M059J (cell line): ENCODE measurements at regions not wholly inside any gene's neighbourhood (a gene's known extent, or its start where the extent isn't known, plus 50 kb on each side); places are given as distances from the start of the nearest gene placed in this dataset.
"Not testable (repeated sequence)": the region's sequence is repeated elsewhere in the genome, so short reads cannot be mapped to it uniquely, and the experiment has no call there.

ENCODE experiments used
- DNase-seq: peaks from one replicate; pipeline ENCODE4 v3.0.0-alpha.2; 2012; ENCODE audit warnings: low read depth

DNA sequence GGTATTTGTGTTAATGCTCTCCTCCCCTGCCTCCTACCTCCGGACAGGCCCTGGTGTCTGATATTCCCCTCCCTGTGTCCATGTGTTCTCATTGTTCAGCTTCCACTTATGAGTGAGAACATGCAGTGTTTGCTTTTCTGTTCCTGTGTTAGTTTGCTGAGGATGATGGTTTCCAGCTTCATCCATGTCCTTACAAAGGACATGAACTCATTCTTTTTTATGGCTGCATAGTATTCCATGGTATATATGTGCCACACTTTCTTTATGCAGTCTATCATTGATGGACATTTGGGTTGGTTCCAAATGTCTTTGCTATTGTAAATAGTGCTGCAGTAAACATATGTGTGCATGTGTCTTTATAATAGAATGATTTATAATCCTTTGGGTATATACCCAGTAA lies 105.2 kb upstream of the SNX2 start:
- DNase-seq = not testable (repeated sequence)

DNA sequence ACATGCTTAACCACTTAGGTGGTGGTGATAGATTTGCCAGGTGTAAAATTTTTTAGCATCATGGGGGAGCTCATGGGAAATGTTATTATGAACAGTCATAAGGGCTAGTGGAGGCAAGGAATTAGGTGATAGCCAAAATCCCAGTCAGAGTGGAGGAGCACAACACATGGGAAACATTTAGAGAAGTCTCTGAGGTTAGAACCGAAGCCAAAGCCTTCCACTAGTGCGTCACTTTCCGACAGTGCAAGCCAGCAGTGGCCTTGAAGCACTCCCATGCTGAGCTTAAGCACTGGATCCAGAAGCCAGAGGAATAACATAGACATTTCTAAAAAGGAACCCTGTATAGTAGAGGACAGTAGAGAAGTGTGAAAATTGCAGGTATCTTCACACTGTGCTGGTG lies 101.5 kb upstream of the SNX2 start:
- no peak for DNase-seq

DNA sequence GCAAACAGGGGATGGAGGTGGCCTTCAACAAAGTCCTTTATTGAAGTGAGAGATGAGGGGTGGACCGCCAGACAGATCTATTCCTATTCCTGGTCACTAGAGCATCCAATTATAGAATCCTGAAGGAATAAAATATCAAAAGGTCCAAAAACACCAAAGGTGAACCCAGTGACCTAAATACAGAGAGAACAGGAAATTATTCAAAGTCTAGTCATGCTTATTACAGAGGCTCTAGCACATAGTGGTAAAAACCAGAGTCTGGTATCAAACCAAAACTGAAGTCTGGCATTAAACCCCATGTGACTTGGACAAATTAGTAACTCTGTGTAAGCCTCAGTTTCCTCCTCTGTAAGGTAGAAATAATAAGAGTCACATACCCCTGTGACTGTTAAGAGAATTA lies 100.5 kb upstream of the SNX2 start:
- DNase-seq = no peak

DNA sequence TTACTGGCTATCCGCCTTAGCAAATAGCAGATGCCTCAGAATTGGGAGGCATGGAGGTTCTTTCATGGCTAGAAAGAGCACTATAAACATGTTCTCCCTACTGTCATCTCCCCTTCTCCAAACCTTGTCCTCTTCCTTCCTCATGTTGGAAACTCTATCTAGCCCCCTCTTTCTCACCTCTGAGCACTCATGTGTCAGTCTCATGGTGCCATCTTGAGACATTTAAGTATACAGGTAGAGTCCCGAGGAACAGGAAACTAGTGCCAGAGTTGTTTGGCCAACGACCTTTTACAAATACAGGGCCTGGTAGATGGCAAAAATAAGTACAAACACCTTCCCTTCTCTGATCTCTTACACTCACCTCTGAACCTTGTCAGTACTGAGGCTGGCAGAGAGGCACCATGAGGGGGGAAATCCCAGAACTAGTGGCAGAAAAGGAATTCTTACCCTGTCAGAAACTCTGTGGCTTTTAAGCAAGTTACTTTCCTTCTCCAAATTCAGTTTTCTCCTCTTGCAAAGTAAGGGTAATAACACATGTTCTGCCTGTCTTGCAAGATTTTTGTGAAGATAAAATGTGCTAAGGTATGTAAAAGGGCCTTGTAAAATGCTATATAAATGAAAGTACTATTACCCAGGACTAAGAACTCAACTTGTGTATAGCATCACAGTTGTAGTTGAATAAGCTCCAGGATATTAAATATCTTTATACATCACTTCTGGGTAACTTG lies 94.1 kb upstream of the SNX2 start:
- no peak for DNase-seq

DNA sequence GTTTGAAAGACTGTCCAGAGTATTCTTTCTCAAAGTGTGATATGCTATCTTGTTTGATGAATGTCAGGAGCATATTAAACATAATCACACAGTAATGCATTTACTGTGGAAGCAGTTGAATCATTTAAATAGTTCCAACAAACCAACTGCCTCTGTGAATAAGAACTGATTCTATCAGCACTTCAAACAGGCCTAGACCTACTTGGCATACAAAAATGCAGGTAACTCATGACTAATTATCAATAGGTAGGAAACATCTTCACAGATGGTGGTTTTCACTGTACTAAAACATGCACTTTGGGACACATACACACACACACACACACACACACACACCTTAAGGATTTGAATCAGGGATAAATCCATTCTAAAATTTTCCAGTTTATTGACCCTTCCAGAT lies 91.2 kb upstream of the SNX2 start:
- DNase-seq = no peak

DNA sequence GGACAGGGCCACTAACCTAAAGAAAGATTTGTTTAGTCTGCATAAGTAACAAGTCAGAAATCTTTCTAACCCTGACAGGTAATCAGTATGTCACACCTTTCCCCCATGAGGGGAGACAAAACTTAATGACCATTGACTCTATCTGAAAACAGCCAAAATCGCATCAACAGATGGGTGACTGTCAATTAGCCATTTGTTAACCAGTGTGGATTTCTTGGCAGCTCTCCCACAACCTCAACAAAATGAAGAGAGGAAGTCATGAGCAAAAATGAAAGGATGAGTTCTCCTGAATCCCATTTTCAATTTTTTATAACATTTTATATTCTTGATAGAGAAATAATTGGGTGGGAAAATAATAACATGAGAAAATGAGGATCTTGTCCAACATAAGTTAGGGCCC lies 84.6 kb upstream of the SNX2 start:
- DNase-seq = no peak

DNA sequence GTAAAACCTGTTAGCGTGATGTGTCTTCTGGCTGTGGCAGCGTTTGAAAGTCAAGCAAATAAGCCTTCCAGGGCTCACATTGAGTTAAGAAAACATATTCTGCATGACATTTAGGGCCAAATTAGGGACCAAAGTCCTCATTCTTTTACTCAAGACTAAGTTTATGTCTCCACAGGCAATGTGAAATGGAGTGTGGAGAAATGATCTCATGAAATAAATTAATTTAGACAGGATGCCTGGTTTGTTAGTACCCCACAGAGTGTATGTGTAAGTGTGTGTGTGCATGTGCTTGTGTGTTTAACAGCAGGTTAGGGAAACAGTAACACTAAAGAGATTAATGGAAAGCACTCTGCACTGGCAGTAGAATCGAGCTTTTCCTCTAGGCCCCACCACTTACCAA lies 82.9 kb upstream of the SNX2 start:
- no peak for DNase-seq

DNA sequence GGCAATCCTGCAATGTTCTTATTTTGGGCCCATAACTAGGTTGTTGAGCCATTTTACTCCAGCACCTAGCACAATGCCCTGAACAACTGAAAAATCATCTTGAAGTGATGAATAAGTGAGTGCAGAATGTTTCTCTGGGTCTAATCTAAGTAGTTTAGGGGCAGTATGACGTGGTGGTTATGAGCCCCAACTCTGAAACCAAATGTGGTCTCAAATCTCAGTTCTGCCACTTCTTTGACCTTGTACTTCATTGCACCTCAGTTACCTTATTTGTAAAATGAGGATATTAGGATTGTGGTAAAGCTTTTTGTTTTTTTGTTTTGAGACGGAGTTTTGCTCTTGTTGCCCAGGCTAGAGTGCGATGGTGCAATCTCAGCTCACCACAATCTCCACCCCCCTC lies 80.9 kb upstream of the SNX2 start:
- no peak for DNase-seq

DNA sequence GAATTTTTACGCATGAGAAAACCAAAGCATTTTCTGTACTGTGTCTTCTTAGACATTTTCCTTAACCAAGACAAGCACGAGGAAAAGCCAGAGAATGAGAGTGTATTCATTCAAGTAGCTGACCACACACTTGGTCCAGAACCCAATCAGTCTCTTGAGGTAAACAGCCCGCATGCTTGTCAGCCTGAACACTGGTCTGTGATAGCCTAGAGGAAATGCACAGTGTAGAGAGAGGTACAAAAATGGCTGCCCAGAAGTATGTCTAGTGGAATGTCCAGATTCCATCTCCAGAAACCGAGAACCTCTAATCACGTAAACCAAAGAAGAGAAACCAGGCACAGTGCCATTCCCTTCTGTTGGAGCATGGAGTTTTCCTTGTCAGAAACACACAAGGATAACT lies 80.0 kb upstream of the SNX2 start:
- DNase-seq = no peak

DNA sequence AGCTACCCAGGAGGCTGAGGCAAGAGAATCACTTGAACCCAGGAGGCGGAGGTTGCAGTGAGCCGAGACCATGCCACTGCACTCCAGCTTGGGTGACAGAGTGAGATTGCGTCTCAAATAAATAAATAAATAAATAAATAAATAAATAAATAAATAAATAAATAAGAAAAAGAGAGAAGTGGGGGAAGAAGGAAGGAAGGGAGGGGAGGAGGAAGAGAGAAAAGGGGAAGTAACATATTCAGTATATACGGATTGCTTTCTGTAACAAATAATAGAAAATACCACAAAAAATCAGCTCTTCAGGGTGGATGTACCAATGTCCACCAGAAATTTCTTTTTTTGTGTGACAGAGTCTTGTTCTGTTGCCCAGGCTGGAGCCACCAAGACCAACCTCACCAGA lies 78.1 kb upstream of the SNX2 start:
- DNase-seq = not testable (repeated sequence)

DNA sequence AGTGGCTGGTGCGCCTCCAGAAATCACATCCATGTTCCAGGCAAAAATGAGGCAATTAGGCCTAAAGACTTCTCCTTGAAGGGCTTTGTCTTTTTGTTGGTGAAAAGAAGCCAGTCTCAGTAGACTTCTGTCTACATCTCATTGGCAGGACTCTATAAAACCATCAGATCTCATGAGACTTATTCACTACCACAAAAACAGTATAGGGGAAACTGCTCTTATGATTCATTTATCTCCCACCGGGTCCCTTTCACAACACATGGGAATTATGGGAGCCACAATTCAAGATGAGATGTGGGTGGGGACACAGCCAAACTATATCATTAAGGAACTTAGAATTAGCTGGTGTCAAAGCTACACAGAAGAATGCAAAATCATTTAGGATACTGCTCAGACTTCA lies 77.7 kb upstream of the SNX2 start:
- no peak for DNase-seq

DNA sequence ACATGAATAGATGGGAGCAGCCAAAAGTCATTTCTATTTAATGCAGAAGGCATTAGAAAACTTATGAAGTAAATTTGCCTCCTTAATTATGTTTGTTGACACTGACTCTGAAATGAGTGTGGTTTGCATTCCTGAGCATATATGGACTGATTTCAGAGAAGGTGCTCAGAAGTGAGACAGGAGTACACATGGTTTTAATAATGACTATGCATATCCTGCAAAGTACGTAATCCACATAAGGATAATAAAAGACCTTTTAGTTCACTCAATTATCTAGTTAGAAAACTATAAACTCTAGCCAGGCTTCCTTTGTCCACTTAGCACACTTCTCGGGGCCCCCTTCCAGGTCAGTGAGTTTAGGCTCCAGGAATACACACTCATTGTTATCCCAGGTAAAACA lies 75.7 kb upstream of the SNX2 start:
- no peak for DNase-seq

DNA sequence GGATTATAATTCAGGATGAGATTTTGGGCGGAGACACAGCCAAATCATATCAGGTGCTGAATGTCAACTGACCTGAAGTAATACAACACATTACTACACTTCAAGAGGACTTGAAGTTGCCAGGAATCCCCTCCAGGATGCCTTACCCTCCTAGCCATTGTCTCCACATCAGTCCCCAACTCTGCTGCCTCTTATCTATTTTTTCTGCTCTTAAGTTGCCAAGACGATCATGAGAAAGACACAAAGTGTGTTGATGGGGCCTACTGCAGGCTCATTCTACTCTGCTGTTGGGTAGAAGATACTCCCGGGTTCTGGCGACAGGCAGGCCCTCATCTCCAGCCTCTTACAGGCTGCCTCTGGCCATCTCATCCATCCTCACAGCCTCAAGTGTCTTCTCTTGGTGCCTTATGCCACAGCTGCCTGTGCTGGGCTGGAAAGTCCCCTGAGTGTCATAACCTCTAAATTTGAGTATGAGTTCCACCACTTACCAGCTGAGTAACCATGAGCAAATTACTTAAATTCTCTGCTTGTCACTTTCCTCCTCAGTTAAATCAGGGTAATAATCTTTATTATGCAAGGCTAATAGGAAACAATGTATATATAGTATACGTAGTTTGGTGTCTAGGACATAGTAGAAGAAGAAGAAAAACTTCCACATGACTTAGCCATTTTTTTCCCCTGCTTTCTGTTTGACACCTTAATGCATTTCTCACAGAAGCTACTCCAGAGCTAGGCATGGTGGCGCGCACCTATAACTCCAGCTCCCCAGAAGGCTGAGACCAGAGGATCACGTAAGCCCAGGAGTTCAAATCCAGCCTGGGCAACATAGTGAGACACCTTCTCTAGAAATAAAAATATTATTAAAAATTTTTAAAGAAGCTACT lies 73.0 kb upstream of the SNX2 start:
- DNase-seq = no peak

DNA sequence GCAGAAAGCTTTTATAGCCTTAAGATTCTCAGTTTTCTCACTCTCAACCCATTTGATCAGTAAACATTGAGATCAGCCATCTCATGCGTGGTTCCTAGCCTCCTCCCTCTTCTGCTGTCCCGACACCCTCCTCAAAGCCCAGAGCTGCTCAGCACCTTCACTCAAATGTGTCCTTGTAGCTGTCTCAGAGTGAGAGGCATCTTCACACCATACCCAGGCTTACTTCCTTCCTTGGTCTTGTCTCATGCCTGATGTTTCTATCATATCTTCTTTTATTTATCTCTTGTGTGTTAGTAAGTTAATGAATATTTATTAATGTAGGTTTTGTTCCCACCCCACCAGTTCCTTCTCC lies 72.4 kb upstream of the SNX2 start:
- no peak for DNase-seq

DNA sequence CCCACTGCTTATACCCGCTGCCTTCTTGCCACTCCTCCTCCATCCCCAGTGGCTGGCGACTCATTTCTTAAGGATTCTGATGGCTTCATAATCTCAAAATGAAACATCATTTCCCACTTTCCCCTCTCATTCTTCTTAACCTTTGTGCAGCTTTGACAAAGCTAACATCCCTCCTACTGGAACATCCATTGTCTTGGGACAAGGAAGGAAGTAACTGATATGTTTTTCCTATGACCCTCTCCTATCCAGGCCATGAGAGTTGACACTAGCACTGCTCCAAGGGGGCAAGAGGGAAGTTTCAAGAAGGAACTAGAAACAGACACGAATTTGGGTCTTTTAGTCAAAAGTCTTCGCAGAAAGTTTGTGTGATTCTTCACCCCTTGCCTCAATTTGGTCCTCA lies 71.7 kb upstream of the SNX2 start:
- DNase-seq = no peak

DNA sequence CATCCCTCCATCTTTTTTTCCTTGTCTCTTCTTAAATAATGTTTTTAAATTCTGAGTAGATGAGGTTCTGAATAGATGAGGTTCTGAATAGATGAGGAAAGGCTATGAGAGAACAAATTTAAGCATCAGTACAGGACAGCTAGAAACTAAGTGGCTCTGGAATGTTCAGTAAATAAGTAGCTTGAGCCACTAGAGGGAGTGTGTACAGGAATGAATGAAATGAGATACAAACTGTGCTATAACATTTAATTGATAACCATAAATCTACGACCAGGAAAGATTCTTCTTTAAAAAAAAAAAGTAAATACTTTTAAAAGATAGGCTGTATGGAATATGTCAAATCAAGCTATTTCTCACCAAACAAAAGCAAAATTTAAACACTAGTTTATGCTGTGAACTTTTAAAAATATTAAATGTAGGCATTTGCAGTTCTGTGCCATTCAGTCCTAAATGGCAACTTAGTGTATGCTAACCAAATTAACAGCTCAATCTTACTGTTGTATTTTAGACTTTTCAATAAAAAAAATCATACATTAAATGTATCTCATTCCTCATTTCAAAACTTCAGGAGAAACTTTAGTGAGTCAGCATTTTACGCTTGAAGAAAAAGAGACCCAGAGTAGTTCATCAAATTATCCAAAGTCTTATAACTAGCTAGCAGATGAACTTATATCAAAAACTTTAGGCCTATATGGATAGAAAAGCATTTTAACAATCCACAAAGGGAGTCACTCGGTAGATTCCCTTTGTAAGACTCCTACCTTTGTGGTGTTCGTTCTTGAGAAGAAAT lies 70.4 kb upstream of the SNX2 start:
- DNase-seq = peak; percentile 45

DNA sequence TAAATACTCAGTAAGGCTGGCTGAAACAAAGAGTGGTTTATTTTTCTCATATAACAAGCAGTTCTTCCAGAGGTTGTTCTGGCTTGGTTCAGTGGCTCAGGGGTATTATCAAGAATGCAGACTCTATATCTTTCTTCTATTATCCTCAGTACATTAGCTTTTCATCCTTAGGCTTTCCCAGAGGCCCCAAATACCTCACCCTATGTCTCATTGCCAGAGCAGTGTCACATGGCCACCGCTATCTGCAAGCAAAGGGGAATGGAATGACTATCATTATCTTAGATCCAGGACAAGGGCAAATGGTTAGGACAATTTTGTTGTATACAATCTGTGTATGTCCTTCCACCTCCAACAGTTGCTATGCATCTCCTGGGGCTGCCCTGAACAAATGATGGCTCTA lies 69.0 kb upstream of the SNX2 start:
- DNase-seq = no peak

DNA sequence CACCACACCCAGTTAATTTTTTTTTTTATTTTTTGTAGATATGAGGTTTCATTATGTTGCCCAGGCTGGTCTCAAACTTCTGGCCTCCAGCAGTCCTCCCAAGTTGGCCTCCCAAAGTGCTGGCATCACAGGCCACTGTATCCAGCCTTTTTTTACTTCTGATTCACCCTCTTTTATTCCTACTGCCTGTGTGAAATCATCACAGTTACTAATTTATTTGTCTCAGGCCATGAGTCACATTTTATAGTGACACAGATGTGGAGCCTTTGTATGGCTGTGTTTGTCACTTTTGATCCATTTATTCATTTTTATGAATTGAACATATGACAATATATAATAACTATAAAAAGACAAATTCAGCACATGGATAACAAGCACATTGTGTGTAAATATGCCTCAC lies 67.1 kb upstream of the SNX2 start:
- DNase-seq = peak; percentile 18

DNA sequence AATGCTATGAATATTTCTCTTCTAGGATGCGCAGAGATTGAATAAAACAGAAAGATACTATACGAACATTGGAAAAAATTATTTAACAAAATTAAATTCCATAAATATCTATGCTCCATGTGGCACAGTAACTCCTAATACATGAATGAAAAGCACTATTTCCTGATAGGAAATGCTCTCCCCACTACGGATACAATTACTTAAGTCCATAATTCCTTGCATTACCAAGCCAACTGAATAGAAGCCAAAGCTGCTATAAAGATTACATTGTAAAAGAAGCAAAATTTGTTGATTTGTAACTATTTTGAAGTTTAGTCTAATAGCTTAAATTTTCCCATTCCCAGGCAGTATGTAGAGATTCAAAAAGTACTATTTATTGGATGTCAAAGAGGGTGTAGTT lies 61.8 kb upstream of the SNX2 start:
- DNase-seq = no peak

DNA sequence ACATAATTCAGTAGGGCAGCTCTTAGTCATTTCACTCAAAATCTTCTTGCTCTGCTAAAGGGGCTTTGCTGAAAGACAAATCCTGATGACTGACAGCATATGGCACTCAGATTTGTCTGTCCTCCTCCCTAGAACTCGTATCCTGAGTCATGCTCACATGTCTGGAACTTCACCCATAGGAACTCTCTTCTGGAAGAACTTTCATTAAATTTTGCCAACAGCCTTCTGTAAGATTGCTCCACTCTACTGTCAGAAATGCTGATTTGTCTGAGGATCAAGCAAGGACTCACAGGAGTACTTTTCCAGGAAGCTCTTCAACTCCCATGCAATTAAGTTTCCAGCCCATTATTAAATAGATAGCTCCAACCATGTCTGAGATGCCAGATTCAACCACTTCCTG lies 59.8 kb upstream of the SNX2 start:
- DNase-seq = peak; percentile 7

DNA sequence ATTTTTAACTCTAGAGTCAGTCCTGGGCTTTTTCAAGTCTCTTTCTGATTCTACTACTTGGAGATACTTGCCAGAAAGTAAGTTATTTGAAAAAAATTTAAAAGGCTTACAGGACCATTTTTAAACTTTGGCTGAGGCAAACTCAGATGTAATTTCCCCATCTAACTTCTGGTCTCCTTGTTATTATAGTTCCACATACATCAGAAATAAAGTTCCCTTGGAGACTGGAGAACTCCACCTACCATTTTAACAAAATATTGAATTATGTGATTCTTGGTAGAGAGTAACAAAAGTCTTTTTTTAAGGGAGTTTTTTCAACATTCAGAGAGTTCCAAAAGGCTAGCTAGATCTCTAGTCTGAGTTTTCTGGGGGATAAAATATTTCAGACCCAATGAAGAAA lies 56.3 kb upstream of the SNX2 start:
- DNase-seq = no peak

DNA sequence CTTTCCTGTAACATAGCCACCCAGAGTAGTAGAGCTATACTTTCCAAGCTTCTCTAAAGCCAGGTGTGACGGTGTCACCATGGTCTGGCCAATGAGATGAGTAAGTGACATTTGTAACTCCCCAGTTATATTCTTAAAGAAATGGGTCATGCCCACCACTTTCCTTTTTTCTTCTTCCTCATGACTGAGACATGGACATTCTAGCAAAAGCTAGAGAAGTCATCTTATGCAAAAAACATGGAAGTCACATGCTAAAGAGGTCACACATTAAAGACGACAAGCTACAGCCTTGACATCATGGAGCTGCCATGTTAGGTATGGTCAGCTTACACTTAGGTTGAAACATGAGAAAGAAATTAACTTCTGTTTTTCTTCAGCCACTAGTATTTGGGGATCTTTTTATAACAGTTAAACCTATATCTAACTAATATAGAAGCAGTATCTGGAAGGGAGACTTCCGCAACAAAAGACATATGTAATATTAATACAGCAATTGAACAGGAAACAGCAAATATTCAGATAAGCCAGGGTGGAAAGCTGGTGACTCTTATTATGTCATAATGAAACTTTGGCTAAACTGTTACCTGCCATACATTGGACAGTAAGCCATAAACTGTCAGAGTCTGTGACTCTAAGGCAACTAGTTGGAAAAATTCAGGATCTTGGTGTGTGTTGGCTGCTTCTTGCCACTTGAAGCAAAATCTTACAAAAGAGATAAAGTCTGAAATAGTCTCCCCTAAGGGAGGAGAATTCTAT lies 54.7 kb upstream of the SNX2 start:
- DNase-seq = no peak
